ENCODE measurements at regions not wholly inside any gene's neighbourhood (a gene's known extent, or its start where the extent isn't known, plus 50 kb on each side); places are given as distances from the start of the nearest gene placed in this dataset.

DNA sequence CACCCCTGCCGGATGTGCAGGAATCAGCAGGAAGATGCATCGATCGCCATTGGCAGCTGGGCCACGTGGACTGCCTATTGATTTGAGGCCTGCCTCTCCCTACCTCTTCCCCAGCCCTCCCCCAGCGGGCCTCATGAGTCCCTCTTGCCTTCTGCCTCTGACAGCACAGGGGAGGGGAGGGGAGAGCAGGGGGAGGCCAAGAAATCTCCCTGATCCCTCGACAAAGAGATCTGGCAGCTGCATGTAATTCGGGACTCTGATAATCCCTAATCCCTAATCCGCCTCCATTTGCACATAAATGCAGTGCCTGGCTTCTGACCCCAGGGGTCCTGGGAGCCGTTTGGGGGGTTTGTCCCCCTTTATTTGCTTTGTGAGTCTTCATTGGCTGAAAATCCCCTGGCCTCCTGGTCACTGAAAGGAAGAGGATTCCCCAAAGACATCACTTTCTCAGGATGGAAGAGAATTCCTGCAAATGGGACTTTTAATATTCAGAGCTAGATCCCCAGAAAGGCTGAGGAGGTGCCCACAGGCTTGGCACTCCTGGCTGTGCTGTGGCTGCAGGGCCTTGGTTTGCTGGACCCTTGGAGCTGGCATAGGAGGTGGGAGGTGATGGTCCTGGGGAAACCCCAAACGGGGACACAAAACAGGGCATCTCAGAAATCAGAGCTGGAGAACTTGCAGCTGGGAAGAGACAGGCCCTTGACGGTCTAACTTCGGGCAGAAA is 239.4 kb upstream of the POU3F1 start:
- in situ Hi-C loops (cut with HindIII; ENCODE audit: low pct_unique_long_range_greater_than_20kb, low sequenced_read_pairs) = no loop called here
- DNase-seq (ENCODE audit: low read depth) = no peak

DNA sequence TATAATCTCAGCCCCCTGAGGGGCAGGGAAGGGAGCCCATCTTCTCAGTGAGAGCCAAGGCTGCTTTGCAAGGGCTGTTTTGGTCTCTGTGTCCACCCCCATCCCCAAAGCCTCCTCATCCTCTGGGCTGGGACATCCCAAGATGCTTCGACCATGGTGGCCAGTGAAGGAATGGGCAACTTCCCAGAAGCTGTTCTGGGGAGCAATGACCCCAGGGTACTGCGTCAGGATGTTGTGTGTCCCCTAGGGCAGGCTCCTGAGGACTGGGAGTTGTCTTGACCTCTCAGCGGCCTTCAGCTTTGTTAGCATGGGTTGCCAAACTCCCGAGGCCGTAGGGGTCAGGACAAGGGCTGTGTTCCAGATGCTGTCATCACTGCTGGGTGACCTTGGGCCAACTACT is 238.4 kb upstream of the POU3F1 start:
- in situ Hi-C loops (cut with HindIII; ENCODE audit: low pct_unique_long_range_greater_than_20kb, low sequenced_read_pairs) = no loop called here
- no peak for DNase-seq (ENCODE audit: low read depth)

DNA sequence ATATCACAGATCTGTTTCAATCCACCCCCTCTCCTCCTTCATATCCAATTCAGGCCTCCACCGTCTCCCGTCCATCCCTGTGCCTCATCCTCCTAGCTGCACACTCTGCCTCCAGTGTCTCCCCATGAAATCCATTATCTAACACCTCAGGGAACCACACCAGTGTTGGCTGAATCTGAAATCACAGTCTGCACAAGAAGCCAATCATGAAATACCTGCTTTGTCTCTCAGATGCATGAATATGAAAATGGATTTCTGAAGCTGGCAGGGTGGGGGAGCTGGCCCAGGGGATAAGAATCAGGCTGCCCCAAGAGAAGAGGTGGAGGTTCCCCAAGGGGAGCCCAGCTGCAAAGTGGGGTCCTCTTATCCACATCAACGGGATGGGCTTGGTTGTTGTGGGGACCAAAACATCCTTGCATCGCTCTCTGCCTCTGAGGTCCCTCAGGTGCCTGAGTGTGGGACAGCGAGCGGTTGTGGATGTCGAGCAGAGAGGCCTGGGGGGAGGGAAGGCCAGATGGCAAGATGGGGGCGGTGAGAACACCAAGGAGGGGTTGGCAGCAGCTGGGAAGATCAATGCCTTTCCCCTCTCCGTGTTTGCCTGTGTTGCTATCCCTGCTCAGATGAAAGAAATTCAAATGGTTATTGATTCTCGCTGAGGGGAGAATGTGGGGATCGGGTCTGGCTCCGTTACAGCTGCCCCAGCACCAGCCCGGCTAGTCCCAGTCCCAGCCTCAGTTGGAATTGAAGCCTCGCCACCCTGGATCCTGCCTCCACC is 237.3 kb upstream of the POU3F1 start:
- in situ Hi-C loops (cut with HindIII; ENCODE audit: low pct_unique_long_range_greater_than_20kb, low sequenced_read_pairs) = no loop called here
- DNase-seq (ENCODE audit: low read depth) = no peak

DNA sequence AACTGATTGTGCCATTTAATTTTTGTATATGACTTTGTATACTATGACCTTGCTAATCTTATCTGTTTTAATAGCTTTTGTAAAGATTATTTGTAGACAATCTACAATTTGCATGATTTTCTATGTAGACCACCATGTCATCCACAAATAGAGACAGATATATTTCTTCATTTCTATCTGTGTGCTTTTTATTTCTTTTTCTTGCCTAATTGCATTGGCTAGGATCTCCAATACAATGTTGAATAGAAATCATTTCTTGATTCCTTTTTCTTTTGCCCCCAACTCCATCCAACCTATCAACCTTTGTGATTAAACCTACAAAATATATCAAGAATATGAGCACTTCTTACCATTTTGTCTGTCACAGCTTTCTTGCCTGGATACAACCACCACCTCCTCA is 232.6 kb upstream of the POU3F1 start:
- no peak for DNase-seq (ENCODE audit: low read depth)
- in situ Hi-C loops (cut with HindIII; ENCODE audit: low pct_unique_long_range_greater_than_20kb, low sequenced_read_pairs) = no loop called here

DNA sequence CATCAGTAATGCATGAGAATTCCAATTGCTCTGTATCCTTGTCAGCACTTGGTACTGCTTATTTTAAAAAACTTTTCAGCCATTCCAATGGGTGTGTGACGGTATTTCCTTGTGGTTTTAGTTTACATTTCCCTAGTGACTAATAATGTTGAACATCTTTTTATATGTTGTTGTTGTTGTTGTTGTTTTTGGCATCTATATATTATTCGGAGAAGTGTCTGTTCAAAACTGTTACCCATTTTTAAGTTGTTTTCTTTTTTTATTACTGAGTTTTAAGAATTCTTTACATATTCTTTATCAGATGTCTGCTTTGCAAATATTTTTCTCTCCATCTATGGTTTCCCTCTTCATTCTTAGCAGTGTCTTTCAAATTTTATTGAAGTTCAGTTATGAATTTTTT is 231.1 kb upstream of the POU3F1 start:
- in situ Hi-C loops (cut with HindIII; ENCODE audit: low pct_unique_long_range_greater_than_20kb, low sequenced_read_pairs) = no loop called here
- no peak for DNase-seq (ENCODE audit: low read depth)

DNA sequence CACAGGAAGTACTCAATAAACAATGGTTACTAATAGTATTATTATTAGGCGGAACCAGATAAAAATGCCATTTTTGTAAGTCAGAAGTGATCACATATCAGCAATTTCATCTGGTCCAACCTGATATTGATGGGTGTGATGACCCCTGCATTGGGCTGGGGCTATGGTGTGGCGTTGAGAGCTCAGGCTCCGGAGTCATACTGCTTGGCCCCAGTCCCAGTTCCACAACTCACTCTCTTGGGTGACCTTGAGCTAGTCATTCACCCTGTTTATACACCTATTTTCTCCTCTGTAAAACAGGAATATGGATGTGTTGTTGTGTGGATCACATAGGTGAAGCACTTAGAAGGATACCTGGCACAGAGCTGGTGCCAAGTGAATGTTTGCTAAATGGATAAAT is 229.4 kb upstream of the POU3F1 start:
- no peak for DNase-seq (ENCODE audit: low read depth)
- in situ Hi-C loops (cut with HindIII; ENCODE audit: low pct_unique_long_range_greater_than_20kb, low sequenced_read_pairs) = no loop called here

DNA sequence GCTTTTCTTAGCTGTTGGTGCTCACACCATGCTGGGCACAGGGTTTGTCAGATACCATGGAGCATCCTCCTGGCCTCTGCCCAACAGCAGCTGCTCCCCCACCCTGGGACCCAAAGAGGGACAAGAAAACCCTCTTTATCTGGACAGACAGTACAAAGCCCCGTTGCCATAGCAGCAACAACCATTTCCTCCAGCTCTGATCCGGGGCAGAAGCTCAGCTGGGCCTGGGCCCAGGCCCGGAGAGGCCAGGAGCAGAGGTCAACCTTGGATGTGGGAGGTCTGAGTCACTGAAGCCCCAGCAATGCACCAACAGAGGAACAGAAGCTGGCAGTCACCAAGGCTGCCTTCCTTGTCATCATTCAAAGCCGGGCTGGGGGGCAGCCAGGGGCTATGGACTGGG is 228.4 kb upstream of the POU3F1 start:
- DNase-seq (ENCODE audit: low read depth) = no peak
- in situ Hi-C loops (cut with HindIII; ENCODE audit: low pct_unique_long_range_greater_than_20kb, low sequenced_read_pairs) = no loop called here

DNA sequence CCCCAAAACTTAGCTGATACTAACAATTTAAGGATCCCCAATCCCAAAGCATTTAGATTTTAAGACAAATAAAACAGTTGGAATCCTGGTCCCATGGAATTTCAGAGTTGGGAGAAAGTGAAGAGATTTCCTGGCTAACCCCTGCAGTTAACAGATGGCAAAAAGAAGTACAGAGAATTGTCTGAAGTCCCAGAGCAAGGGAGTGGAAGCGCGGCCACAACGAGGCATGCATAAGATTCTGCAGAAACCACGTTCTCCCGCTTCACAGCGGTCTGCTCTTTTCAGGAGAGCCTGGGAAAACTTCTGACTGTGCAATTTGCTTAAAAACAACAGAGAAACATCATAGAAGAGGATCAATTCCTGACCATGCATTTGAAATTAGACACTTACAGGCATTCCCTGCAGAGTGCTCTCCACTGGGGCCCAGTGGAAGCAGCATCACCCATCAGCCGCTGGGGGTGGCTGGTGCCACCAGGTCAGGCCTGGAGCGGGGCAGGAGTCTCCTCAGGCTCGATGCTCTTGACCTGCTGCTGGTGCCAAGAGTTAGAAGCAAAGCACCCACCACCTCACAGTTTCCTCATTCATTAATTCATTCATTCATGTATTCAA is 226.7 kb upstream of the POU3F1 start:
- DNase-seq (ENCODE audit: low read depth) = no peak
- in situ Hi-C loops (cut with HindIII; ENCODE audit: low pct_unique_long_range_greater_than_20kb, low sequenced_read_pairs) = no loop called here

DNA sequence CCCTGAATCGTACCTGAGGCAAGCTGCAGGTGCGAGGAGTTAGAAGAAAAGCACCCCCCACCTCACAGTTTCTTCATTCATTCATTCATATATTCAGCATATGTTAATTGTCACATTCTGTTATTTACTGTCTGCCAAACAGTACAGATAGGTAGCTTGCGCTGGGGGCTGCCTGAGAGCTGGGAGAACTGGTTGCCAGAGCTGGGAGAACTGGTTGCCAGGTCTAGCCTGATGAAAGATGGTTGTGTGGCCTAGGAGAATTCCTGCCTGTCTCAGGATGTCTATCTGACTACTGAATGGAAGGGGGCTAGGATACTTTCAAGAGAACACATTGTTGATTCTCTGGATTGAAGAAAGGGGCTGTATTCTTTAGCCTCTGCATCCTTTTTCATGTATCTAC is 225.9 kb upstream of the POU3F1 start:
- in situ Hi-C loops (cut with HindIII; ENCODE audit: low pct_unique_long_range_greater_than_20kb, low sequenced_read_pairs) = no loop called here
- DNase-seq (ENCODE audit: low read depth) = no peak

DNA sequence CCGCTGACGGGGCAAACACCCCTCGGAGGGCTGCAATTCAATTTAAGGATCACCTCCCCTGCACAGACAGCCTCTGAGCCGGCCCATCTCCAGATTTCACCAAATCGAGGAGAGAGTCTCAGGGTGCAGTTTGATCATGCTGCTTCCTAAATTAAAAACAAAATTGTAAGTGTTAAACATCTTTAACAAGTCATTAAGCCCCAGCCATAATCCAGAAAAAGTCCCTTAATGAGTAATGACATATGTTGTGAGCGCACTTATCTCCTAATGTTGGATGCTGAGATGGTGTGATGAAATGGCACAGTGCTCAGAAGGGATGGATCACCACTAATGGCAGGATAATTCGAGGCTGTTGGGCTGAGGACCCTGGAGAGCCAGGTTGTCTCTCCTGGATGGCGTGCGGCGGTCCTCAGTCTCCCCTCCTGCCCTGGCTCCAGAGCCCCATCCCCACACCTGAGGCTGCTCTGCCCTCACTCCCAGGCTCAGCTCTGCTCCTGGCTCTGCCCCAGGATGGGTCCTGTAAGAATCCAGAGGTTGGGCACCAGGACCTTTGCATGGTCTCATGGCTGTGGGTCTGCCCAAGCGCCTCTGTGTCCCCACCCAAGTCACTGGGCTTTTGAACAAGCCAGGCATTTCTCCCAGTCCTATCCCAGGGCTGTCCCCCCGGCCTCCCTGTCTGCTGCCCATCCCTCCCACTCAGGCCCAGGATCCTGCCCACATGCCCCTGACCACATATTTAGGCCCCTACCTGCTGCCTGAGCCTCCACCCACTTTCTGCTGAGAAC is 224.4 kb upstream of the POU3F1 start:
- in situ Hi-C loops (cut with HindIII; ENCODE audit: low pct_unique_long_range_greater_than_20kb, low sequenced_read_pairs) = no loop called here
- no peak for DNase-seq (ENCODE audit: low read depth)

DNA sequence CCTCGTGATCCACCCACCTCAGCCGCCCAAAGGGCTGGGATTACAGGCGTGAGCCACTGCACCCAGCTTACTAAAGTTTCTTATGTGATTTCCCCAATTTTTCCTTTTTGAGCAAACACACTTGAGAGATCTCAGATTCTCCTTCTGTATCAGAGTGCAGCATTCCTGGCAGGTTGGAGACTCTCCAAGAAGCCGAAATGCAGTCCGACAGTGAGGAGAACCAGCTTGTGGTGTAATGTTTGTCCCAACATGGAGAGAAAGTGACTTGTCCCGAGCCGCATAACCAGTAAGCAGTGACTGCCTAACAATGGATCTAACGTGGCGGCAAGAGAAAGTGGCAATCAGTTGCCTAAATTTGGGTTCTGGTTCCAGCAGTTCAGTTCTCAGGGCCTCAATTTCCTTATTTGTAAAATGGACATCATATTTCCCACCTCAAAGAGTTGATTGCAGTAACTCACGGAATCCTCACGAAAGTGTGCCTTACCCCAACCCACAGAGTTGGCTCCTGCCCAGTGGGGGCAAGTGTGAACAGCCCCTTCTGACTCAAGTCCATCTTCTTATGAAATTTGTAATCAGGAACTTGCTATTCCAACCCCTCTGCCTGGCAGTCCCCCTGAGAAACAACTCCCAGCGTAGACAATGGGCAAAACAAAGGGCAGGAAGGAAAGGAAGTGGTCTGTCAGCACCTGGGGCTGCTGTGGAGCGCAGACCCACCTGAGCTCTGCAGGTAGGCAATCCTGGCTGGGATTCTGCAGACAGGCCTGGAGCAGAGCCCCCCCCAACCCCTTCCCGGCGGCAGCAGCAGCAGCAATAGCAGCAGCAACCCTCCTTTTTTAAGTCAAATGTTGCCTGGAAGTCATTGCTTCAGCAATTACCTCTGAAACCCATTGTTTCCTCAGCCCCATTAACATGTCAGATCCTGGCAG is 223.6 kb upstream of the POU3F1 start:
- no peak for DNase-seq (ENCODE audit: low read depth)
- in situ Hi-C loops (cut with HindIII; ENCODE audit: low pct_unique_long_range_greater_than_20kb, low sequenced_read_pairs) = no loop called here

DNA sequence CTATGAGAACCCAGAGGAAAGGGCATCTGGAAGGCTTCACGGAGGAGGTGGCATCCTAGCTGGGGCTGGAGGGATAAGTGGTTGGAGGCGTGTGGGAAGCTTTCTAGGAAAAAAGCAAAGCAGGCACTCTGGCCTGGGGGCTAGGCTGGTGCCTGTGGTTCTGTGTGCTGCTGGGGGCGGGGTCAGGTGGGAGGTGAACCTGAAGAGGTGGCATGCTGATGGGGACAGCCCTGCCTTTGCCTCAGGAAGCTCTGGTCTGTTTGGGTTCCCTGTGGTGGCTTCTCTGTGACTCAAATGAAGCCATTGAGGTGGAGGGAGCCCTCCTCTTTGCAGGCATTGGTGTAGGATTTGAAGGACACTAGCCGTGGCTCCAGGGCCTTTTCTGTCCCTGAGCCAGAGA is 221.6 kb upstream of the POU3F1 start:
- in situ Hi-C loops (cut with HindIII; ENCODE audit: low pct_unique_long_range_greater_than_20kb, low sequenced_read_pairs) = no loop called here

DNA sequence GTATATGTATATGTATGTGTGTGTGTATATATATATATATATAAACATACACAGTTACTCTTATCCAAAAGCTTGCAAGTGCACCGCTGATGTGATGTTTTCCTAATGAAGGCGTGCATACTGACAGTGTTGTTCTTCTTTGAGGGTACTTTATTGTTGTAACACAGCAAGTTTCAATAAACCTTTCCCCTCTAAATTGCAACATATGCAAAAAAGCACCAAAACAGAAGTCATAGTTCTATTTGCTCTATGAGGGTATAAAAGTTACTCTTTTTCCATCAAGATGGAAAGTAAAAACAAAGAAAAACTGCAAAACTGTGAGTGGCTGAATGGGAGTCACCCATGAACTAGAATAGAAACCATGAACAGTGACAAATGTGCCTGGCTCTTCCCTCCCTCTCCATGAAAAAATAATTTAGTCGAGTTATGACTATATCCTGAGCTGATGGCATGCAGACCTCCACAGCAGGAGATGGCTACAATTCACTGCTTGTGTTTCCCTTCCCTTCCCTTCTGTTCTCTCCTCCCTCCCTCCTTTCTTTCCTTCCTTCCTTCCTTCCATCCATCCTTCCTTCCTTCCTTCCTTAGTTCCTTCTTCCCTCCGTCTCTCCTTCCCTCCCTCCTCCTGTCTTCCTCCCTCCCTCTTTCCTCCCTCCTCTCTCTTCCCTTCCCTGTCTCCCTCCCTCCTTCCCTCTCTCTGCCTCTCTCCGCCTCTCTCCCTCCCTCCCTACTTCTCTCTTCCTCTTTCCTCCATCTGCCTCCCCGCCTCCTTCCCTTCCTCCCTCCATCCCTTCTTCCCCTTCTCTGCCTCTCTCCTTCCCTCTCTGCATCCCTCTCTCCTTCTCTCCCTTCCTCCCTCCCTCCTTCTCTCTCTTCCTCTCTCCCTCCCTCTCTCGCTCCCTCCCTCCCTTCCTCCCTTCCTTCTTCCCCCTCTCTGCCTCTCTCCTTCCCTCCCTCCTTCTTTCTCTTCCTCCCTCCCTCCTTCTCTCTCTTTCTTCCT is 220.7 kb upstream of the POU3F1 start:
- in situ Hi-C loops (cut with HindIII; ENCODE audit: low pct_unique_long_range_greater_than_20kb, low sequenced_read_pairs) = no loop called here
- DNase-seq (ENCODE audit: low read depth) = no peak

More for the DNA sequence above, 221.6 kb upstream of the POU3F1 start:
- DNase-seq (ENCODE audit: low read depth) = no peak

DNA sequence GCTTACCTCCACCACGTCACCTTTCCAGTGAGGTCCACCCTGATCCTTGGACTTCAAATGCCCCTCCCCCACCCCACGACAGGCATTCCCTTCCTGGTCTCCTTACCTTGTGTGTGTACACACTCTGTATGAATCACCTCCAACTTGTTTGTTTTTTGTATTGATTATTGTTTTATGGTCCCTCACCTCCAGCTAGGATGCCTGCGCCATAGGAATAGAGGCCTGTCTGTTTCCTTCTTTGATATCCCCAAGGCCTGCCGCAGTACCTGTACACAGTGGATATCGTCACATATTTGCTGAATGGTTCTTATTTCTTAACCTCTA is 219.6 kb upstream of the POU3F1 start:
- in situ Hi-C loops (cut with HindIII; ENCODE audit: low pct_unique_long_range_greater_than_20kb, low sequenced_read_pairs) = no loop called here
- no peak for DNase-seq (ENCODE audit: low read depth)

DNA sequence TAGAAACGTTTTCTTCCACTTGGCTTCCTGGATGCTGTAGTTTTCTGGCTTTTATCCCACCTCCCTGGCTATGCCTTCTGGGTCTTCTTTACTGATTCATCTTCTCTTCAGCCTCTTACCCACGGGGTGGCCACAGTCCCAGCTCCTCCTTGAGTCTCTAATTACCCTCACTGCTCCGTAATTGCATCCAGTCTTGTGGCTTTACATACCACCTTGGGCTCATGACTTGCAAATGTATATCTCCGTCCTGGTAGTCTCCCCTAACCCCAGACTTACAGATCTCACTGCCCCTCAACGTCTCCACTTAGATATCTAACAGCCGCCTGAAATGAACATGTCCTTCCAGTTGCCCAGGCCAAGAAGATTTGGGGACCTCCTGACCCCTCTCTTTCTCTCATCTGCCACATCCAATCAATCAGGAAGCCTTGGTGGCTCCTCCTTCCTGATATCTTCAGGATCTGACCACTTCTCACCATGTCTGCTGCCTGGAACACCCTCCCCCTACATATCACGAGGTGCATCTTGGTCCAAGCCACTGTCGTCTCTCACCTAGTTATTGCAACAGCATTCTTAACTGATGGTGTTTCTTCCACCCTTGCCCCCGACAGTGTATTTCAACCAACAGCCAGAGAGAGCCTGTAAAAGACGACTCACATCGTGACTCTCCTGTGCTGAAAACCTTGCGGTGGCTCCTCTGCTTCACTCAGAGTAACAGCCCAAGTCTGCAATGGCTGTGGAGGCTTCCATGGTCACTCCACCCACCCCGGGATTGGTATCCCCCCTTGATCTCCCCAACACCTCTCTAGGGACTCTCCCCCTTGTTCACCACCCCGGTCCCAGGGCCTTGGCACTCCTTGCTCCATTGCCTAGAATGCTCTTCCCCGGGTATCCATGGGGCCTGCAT is 219.0 kb upstream of the POU3F1 start:
- no peak for DNase-seq (ENCODE audit: low read depth)
- in situ Hi-C loops (cut with HindIII; ENCODE audit: low pct_unique_long_range_greater_than_20kb, low sequenced_read_pairs) = no loop called here

DNA sequence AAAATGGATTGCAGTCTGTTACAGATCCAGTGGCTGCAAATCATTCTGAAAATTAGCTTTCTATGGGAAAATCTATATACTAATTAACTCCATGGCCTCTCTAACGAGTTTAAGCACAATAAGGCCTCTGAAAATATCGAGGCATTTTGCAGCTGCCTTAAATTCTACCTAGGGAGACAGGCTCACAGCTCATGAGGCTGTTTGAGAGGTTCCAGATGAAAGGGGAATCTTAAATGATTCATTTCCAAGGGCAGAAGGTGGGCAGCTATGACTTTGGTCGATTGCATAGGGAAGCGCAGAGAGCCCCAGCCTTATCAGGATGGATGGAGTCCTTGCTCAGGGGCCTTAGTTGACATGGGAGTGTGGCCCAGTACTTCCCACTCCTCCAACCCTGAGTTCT is 216.8 kb upstream of the POU3F1 start:
- in situ Hi-C loops (cut with HindIII; ENCODE audit: low pct_unique_long_range_greater_than_20kb, low sequenced_read_pairs) = no loop called here

More for the DNA sequence above, 216.8 kb upstream of the POU3F1 start:
- no peak for DNase-seq (ENCODE audit: low read depth)
